COR-L47 (cell line): ENCODE measurements at regions not wholly inside any gene's neighbourhood (a gene's known extent, or its start where the extent isn't known, plus 50 kb on each side); places are given as distances from the start of the nearest gene placed in this dataset.

Source experiments
- DNase-seq: peaks from one replicate; lab custom pipeline; 2025; lab: John Stamatoyannopoulos, UW

GRCh38 chr18:61948846-61949438, 56.1 kb upstream of the RNF152 start:
- no peak for DNase-seq

DNA sequence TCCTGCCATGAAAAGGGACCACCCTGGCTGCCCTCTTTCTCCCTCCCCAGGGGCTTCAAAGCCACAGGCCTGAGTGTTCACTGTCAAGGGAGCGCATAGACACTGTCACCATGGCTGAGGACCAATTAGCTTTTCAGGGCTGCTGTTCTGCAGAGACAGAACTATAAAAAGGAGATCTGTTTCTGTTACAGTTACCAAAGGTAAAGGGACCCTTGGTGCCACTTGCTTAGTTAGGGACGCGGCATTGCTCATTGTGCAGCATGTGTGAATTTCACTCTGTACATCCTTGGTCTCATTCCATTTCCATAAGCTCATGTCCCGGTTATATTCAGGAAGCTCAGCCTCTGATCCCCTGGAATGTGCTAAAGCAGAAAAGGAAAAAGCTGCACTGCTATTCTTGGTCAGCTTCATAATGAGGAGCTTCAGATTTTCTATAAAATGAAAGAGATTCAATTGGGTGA, 55.5 kb upstream of the RNF152 start:
- no peak for DNase-seq

GRCh38 chr18:61946449-61946848, 53.6 kb upstream of the RNF152 start:
- no peak for DNase-seq

DNA sequence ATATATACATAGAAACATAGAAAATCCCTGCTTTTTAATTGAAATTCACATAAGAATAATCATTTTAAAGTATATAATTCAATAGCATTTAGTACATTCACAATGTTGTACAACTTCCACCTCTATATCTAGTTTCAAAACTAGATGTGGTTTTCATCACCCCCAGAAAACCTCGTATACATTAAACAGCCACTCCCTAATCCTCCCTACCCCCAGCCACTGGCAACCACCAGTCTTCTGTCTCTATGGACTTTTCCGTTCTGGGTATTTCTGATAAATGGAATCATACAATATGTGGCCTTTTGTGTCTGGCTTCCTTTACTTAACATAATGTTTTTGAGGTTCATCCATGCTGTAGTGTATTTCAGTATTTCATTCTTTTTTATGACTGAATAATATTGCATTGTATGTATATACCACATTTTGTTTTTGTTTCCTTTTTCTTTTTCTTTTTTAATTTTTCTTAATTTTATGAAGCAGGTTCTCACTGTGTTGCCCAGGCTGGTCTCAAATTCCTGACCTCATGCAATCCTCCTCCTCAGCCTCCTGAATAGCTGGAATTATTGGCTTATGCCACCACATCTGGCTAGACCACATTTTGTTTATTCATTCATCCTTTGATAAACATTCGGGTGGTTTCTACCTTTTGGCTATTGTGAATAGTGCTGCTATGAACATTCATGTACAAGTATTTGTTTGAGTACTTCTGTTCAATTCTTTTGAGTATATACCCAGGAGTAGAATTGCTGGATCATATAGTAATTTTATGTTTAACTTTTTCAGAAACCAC, 50.6 kb upstream of the RNF152 start:
- no peak for DNase-seq
